ENCODE measurements at regions not wholly inside any gene's neighbourhood (a gene's known extent, or its start where the extent isn't known, plus 50 kb on each side); places are given as distances from the start of the nearest gene placed in this dataset.
A peak's percentile ranks its signal among the peaks of the same experiment; 100 is the strongest.
"Not testable (repeated sequence)": the region's sequence is repeated elsewhere in the genome, so short reads cannot be mapped to it uniquely, and the experiment has no call there.

DNA sequence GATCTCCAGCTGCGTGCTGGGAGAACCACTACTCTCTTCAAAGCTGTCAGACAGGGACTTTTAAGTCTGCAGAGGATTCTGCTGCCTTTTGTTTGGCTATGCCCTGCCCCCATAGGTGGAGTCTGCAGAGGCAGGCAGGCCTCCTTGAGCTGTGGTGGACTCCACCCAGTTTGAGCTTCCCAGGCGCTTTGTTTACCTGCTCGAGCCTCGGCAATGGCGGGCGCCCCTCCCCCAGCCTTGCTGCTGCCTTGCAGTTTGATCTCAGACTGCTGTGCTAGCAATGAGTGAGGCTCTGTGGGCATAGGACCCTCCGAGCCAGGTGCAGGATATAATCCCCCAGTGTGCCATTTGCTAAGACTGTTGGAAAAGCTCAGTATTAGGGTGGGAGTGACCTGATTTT lies 149.5 kb downstream of the KIF4B start:
- H3K27me3 ChIP-seq (ENCODE audit: control insufficient read depth in 2 of 2, insufficient read depth in 2 of 2, low read length in 2 of 2); BruUV-seq (replicated peaks); H3K4me3 ChIP-seq; H3K9me3 ChIP-seq (replicated peaks; ENCODE audit: control insufficient read depth, insufficient read depth, low read depth, low read length); H2AFZ ChIP-seq (ENCODE audit: low read depth, low read length); in situ Hi-C loops (cut with MboI); DNase-seq (ENCODE audit: extremely low read depth in 1 of 4, low spot score in 3 of 4); POLR2A ChIA-PET; ATAC-seq; H4K20me1 ChIP-seq (replicated peaks; ENCODE audit: control insufficient read depth, insufficient read depth, low read length); H3K4me2 ChIP-seq (ENCODE audit: insufficient read depth, low read length); H3K27ac ChIP-seq (ENCODE audit: extremely low read depth, low read depth, low read length); FAIRE-seq; H3K4me1 ChIP-seq (replicated peaks in 1 of 2; ENCODE audit: control insufficient read depth in 2 of 2, insufficient read depth in 2 of 2, low read length in 2 of 2); CTCF ChIA-PET (ENCODE audit: low intra/inter-chr PET ratio); H3K36me3 ChIP-seq (ENCODE audit: control insufficient read depth, insufficient read depth, low read length); intact Hi-C loops (cut with micrococcal nuclease); H3K9me1 ChIP-seq (ENCODE audit: control insufficient read depth, insufficient read depth, low read length); H3K79me2 ChIP-seq (ENCODE audit: control insufficient read depth, insufficient read depth, low read length); H3K9ac ChIP-seq (ENCODE audit: insufficient read depth in 1 of 2, low read depth in 2 of 2, low read length in 2 of 2): not testable (repeated sequence)
- WGBS (ENCODE audit: insufficient coverage, low coverage, missing lambda C conversion rate), result 3% methylated on average over 4 of the region's 7 CpGs

DNA sequence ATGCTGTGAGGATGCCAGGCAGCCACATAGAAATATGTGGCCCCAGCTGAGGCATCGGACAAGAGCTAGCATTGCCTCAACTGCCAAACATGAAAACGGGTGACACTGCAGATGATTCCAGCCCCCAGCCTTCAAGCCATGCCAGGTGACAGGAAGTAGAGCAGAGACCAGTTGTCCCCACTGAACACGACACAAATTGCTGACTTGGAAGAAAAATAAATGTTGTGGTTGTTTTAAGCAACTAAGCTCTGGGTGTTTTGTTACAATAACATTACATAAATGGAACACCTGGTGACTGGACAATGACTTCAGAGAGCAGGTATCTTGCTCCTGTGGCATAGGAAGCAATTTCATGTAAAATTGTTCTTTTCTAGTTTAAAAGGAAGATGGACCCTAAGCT lies 154.2 kb downstream of the KIF4B start:
- intact Hi-C loops (cut with micrococcal nuclease) (no loop called here), in situ Hi-C loops (cut with MboI) (no loop called here)
- ChIA-PET POLR2A (no interaction called here), CTCF (ENCODE audit: low intra/inter-chr PET ratio) (no interaction called here)
- 0% methylated on average over 3 of the region's 3 CpGs for WGBS (ENCODE audit: insufficient coverage, low coverage, missing lambda C conversion rate)
- no peaks in the 10 kb centered on the region for H3K9me3 ChIP-seq (replicated peaks; ENCODE audit: control insufficient read depth, insufficient read depth, low read depth, low read length)
- H3K4me3 ChIP-seq, result no peak overlapping the region
- BruUV-seq (replicated peaks), result no TSS peak
- DNase-seq (ENCODE audit: extremely low read depth in 1 of 4, low spot score in 3 of 4), result no peak
- H3K4me2 ChIP-seq (ENCODE audit: insufficient read depth, low read length), result no peak overlapping the region
- H3K9me1 ChIP-seq (ENCODE audit: control insufficient read depth, insufficient read depth, low read length), result no peaks in the 10 kb centered on the region
- H3K9ac ChIP-seq (ENCODE audit: insufficient read depth in 1 of 2, low read depth in 2 of 2, low read length in 2 of 2), result no peak overlapping the region
- H2AFZ ChIP-seq (ENCODE audit: low read depth, low read length), result no peak overlapping the region
- no peaks in the 10 kb centered on the region for H3K4me1 ChIP-seq (replicated peaks in 1 of 2; ENCODE audit: control insufficient read depth in 2 of 2, insufficient read depth in 2 of 2, low read length in 2 of 2)
- no peaks in the 10 kb centered on the region for H3K79me2 ChIP-seq (ENCODE audit: control insufficient read depth, insufficient read depth, low read length)
- ATAC-seq, result no peak
- no peak overlapping the region for H3K27ac ChIP-seq (ENCODE audit: extremely low read depth, low read depth, low read length)
- no peaks in the 10 kb centered on the region for H3K36me3 ChIP-seq (ENCODE audit: control insufficient read depth, insufficient read depth, low read length)
- no peaks in the 10 kb centered on the region for H4K20me1 ChIP-seq (replicated peaks; ENCODE audit: control insufficient read depth, insufficient read depth, low read length)
- peak; percentile 42 for TF ChIP-seq ZNF316 (IDR thresholded peaks at IDR 0.05)
- TF ChIP-seq GATAD2A (IDR thresholded peaks at IDR 0.05), result no peak
- H3K27me3 ChIP-seq (ENCODE audit: control insufficient read depth in 2 of 2, insufficient read depth in 2 of 2, low read length in 2 of 2), result no peaks in the 10 kb centered on the region
- FAIRE-seq, result no peak
